GM23338 (cell line): ENCODE measurements at regions not wholly inside any gene's neighbourhood (a gene's known extent, or its start where the extent isn't known, plus 50 kb on each side); places are given as distances from the start of the nearest gene placed in this dataset.

Source experiments
- EZH2phosphoT487 ChIP-seq: fragments of 200-600 bp; sonication (generic); IDR thresholded peaks from one replicate; pipeline ENCODE4 v1.8.1; 2018; ENCODE audit warnings: antibody characterized with exemption; ENCODE audit not compliant: unreplicated experiment
- POLR2AphosphoS5 ChIP-seq: IDR thresholded peaks from 2 replicates; pipeline ENCODE4 v1.6.1; 2016; ENCODE audit warnings: antibody characterized with exemption, low read depth

GRCh38 chr4:38396091-38396490 is 267.9 kb upstream of the KLF3 start:
- TF ChIP-seq EZH2phosphoT487 (no peak), POLR2AphosphoS5 (no peak)
